ENCODE measurements at regions not wholly inside any gene's neighbourhood (a gene's known extent, or its start where the extent isn't known, plus 50 kb on each side); places are given as distances from the start of the nearest gene placed in this dataset.
A peak's percentile ranks its signal among the peaks of the same experiment; 100 is the strongest.
"Not testable (repeated sequence)": the region's sequence is repeated elsewhere in the genome, so short reads cannot be mapped to it uniquely, and the experiment has no call there.

GRCh38 chr7:120060281-120060680 is 212.7 kb upstream of the KCND2 start:
- peak; percentile 11 for DNase-seq (ENCODE audit: low read depth, low spot score)

GRCh38 chr7:120060875-120061274 is 212.1 kb upstream of the KCND2 start:
- no peak for DNase-seq (ENCODE audit: low read depth, low spot score)

GRCh38 chr7:120064565-120064964 is 208.4 kb upstream of the KCND2 start:
- no peak for DNase-seq (ENCODE audit: low read depth, low spot score)

DNA sequence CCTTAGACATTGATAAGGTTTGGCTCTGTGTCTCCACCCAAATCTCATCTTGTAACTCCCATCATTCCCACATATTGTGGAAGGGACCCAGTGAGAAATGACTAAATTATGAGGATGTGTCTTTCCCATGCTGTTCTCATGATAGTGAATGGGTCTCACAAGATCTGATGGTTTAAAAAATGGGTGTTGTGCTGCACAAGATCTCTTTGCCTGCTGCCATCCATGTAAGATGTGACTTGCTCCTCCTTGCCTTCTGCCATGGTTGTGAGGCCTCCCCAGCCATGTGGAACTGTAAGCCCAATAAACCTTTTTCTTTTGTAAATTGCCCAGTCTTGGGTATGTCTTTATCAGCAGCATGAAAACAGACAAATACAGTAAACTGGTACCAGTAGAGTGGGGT is 206.1 kb upstream of the KCND2 start:
- not testable (repeated sequence) for DNase-seq (ENCODE audit: low read depth, low spot score)

- DNase-seq (ENCODE audit: low read depth, low spot score): no peak
Observed at GRCh38 chr7:120070201-120070600, 202.8 kb upstream of the KCND2 start.

DNA sequence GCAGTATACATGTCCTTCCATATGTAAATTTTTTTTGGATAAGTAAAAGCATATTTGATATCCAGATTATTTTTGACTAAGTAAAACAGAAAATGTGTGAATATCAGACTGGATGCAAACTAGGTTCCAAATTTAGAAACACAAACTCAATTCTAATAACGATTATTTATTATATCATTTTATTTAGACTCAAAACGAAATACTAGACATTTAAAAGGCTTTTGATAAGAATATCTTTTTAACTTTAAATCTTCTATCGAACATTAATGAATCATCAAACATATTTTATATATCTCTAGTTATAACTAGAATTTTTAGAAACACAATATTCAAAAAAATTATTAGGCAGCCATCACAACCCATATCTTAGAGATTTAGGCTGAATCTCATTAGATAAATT is 195.2 kb upstream of the KCND2 start:
- DNase-seq (ENCODE audit: low read depth, low spot score): no peak

DNA sequence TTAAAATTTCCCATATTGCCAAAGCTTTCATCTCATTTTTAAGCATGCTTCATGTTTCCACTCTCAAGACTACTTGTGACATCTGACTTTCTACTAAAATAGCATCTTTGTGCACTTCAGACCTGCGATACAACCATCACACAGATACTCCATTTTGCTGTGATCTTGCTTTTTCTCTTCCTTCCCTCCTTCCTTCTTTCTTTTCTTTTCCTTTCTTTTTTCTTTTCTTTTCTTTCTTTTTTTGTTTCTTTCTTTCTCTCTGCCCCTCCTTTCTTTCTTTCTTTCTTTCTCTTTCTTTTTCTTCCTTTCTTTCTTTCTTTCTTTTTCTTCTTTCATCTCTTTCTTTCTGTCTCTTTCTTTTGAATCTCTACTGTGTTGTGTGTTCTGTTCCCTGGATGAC is 194.0 kb upstream of the KCND2 start:
- no peak for DNase-seq (ENCODE audit: low read depth, low spot score)

DNA sequence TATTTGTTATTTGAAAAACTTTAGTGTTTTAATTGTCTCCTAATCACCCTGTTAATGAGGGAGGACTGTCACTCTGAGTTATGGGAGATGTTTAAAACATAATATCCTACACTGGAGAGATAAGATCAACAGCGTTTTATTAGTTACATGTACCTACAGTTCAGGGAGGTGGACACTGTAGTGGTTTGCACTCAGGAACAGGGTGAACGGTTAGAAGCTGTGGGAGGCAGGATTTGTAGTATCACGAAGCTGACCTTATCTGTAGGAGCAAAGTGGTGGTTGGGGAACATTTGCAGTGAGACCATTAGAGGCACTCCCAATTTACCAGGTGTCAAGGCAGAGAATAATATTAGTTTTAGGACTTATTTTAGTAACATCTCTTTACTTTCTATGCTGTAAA is 193.3 kb upstream of the KCND2 start:
- DNase-seq (ENCODE audit: low read depth, low spot score): no peak

GRCh38 chr7:120086468-120086867 is 186.5 kb upstream of the KCND2 start:
- not testable (repeated sequence) for DNase-seq (ENCODE audit: low read depth, low spot score)

DNA sequence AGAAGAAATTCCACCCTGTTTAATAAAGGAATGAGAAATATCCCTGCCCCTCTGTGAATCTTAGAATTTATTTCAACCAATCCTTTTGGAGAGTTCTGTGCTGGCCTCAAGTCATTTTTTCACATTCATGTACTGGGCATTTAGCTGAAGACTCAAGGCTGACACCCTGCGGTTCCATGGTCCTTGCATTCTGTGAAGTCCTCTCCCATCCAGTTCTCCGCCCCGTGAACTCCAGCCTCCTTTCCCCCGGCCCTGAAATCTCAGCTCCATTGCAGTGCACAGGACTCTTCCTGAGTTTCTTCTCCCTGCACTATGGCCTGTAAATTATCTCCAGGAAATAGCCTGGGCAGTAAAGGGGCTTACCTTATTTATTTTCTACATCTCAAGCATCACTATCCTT is 183.0 kb upstream of the KCND2 start:
- no peak for DNase-seq (ENCODE audit: low read depth, low spot score)

GRCh38 chr7:120091807-120092206 is 181.2 kb upstream of the KCND2 start:
- DNase-seq (ENCODE audit: low read depth, low spot score): no peak

- DNase-seq (ENCODE audit: low read depth, low spot score): no peak
Observed at GRCh38 chr7:120097020-120097419, 176.0 kb upstream of the KCND2 start.

GRCh38 chr7:120097774-120098173 is 175.2 kb upstream of the KCND2 start:
- DNase-seq (ENCODE audit: low read depth, low spot score): no peak

DNA sequence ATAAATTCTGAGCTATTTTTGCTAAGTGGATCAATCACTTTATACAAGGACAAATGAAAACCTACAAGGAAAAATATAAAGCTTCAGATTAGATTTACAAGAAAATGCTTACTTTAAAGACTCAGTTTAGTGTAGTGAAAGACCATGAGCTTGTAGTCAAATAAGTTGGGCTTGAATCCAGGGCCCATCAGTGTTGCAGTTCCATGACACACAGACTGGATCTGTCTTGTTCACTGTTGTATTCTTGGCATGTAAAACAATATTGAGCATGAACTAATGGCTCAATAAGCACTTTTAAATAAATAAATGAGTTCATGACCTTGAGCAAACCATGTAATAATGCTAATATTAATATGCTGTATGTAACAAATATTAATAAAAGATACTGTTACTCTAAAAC is 164.6 kb upstream of the KCND2 start:
- DNase-seq (ENCODE audit: low read depth, low spot score): no peak

- DNase-seq (ENCODE audit: low read depth, low spot score): no peak
Observed at GRCh38 chr7:120110169-120110568, 162.8 kb upstream of the KCND2 start.

GRCh38 chr7:120114626-120115025 is 158.3 kb upstream of the KCND2 start:
- no peak for DNase-seq (ENCODE audit: low read depth, low spot score)

- DNase-seq (ENCODE audit: low read depth, low spot score): no peak
Observed at GRCh38 chr7:120123528-120123927, 149.4 kb upstream of the KCND2 start.

DNA sequence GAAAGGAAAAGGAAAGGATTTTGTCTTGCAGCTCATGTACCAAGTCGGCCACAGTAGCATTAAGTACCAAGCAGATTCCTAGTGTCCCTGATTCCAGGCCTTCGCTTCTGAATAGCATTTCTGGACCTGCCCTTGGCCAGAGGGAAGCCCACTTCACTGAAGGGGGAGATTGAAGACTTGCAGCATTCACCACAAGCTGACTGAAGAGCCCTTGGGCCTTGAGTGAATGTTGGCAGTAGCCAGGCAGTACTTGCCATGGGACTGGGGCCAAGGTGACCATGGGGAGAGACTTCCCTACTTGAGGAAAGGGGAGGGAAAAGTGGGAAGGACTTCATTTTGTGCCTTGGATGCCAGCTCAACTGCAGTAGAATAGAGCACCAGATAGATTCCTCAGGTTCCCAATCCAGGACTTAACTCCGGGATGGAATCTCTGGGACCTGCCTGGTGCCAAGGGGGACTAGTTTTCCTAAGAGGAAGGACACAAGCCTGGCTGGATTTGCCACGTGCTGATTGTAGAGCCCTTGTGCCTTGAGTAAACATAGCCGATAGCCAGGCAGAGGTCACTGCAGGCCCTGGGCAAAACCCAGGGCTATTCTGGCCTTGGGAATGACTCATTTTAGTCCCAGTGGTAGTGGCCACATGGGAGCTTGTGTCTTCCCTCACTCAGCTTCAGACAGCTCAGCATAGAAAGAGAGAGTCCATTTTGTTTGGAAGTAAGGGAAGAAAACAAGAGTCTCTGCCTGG is 141.7 kb upstream of the KCND2 start:
- no peak for DNase-seq (ENCODE audit: low read depth, low spot score)

DNA sequence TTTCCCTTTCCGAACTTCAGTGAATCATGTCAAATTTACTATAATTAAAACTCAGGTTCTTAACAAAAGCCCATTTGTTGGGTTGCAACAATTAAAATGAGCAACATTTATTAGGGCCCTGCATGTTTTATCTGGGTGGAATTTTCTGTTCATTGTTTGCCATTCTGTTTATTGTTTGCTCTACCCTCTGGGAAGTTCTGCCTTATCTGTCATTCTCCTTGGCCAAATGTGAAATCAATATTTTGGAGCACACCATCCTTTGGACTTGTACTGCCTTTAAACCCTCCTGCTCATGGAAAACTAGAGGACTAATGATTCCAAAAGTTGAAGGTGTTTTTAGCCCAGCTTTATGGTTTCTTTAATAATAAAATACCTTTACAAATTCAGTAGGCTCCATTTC is 134.5 kb upstream of the KCND2 start:
- no peak for DNase-seq (ENCODE audit: low read depth, low spot score)

DNA sequence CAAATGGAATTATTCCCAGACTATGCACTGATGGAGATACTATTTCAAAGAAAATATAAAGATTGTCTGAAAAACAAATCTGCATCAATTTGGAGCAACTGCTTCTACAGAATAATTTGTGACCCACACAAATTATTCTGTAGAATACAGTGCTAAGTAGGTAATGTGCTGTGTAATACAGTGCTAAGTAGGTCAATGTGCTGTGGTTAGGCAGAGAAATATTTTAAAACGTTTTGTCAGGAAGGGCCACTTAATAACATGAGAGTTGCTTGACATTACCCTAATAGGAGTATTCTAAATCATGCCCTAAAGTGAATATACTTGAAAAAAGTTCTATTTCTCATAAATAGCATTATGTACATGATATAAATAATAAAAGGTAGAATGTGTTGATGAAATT is 116.5 kb upstream of the KCND2 start:
- no peak for DNase-seq (ENCODE audit: low read depth, low spot score)

GRCh38 chr7:120160166-120160565 is 112.8 kb upstream of the KCND2 start:
- no peak for DNase-seq (ENCODE audit: low read depth, low spot score)

DNA sequence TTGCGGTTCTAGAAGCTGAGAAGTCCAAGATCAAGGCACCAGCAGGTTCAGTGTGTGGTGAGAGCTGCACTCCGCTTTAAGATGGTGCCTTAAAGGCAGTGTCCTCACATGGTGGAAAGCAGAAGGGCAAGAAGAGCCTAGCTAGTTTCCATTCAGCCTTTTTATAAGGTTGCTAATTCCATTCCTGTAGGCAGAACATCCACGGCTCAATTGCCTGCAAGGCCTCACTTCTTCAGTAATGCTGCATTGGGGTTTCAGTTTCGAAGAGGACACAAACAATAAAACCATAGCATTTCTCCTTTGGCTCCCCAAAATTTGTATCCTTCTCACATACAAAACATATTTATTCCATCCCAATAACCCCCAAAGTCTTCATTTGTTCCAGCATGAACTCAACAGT is 109.5 kb upstream of the KCND2 start:
- no peak for DNase-seq (ENCODE audit: low read depth, low spot score)

- no peak for DNase-seq (ENCODE audit: low read depth, low spot score)
Observed at GRCh38 chr7:120165227-120165626, 107.7 kb upstream of the KCND2 start.

DNA sequence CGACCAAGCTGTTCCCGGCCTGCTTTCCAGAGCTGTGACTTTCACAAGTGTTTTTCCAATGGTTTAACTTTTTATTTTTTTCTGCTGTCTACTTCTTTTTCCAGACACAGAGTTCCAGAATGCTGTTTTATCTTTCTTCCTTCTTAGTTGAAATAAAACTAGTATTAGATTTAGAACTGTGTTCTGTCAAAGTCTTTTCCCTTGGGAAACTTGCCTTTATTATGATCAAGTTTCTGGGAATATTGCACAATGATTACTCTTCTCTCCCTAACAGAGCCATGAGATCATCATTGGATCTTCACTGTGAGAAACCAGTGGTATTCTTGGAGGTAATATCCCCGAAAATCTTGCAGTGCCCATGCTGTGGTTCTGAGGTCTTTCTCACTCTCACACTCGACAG is 104.9 kb upstream of the KCND2 start:
- no peak for DNase-seq (ENCODE audit: low read depth, low spot score)

Measured in astrocyte of the hippocampus (primary cell).